AG08396 (cell line): ENCODE measurements at regions not wholly inside any gene's neighbourhood (a gene's known extent, or its start where the extent isn't known, plus 50 kb on each side); places are given as distances from the start of the nearest gene placed in this dataset.
"Not testable (repeated sequence)": the region's sequence is repeated elsewhere in the genome, so short reads cannot be mapped to it uniquely, and the experiment has no call there.

Experiments used
- DNase-seq: peaks from one replicate; pipeline ENCODE4 v3.0.0; 2012; ENCODE audit warnings: low spot score, mixed read lengths

DNA sequence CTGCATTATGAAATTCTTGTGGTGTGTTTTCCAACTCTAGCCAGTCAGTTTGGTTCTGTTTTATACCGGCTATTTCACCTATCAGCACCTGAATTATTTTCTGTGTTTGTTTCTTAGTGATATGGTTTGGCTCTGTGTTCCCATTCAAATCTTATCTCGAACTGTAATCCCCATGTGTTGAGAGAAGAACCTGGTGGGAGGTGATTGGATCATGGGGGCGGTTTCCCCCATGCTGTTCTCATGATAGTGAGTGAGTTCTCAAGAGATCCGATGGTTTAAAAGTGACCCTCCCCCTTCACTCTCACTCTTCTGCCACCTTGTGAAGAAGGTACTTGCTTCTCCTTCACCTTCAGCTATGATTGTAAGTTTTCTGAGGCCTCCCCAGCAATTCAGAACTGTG lies 1006.2 kb upstream of the FOXG1 start:
- not testable (repeated sequence) for DNase-seq

DNA sequence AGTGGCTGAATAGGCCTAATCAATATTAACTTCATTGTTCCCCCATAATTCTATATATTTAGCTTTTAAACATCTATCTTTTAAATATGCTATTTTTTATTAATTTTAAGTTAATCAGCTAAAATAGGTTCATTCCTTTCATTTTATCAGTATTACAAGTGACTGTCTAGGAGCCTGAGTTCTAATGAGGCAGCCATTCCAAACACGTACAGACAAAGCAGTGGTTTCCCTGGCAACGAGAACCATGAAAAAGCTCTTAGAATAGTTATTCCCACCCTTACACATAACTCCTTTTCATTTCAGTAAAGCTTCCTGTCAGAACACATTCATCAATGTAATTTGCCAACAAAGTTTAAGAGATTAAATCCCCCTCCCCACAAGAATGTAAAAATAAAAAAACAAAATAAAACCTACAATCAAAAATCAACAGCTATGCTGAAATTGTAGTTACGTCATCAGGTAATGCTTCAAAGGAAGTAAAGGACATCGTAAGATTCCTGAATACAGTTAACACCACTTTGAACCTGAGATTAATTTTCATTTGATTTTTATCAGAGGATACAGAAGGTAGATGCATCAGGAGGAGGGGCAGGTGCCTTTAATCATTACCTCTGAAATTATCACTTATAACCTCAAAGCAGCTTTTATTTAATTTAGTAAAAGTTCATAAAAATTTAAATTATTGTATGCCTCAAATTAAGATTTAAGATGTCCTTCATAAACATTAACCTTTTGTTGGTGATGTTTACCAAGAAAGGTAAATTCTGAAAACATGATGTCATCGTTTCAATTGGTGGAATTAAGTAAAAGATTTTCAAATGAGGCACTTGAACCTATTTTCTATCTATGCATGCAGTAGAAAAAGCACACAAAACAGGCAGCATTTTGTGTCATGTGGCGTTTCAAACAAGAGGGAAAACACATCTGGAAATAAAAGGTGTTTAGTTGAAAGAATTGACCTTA lies 967.2 kb upstream of the FOXG1 start:
- not testable (repeated sequence) for DNase-seq

DNA sequence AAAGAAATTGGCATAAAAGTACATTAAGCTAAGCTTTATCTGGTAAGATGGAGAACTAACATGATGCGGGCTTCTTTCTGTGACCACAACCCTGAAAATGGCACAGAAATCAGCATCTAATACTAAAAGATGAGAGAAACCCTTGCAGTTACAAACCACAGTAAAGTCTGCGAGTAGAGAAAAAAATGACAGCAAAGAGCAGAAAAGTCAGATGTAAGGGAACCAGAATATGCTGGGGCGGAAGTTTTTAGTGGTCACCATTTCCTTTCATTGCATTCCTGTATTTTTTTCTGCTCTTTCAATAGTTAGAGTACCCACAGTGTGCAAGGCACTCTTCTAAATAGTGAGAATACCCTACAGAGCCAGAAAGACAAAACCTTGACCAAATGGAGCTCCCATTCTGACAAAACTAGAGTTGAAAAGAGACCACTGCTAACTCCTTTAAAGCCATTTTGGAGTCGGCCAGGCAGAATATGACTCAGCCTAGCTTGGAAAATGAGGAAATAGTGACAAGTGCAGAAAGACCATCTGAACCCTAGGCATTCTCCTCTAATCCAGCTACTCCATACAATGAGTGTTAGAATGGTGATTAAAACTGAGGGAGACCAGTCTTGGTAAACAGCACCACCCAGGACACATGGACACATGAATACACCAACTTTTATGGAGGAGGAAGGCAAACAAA lies 948.7 kb upstream of the FOXG1 start:
- not testable (repeated sequence) for DNase-seq

DNA sequence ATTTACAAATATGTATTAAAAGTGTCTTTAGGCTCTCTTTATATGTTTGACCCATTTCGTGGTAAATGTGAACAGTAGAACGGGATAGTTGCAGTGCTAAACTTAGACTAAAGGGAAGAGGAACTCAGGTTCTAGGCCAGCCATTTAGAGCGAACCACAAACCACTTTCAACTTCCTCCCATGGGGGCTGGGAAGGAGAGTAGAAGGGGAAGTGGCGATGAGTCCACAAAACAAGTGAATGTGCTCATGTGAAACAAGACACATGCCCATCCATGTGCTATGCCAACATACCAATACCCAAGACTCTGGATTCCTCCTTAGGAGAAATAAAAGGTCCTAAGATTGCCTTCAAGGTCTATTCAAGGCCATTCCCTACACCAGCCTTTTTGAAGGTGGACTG lies 940.4 kb upstream of the FOXG1 start:
- DNase-seq: not testable (repeated sequence)

DNA sequence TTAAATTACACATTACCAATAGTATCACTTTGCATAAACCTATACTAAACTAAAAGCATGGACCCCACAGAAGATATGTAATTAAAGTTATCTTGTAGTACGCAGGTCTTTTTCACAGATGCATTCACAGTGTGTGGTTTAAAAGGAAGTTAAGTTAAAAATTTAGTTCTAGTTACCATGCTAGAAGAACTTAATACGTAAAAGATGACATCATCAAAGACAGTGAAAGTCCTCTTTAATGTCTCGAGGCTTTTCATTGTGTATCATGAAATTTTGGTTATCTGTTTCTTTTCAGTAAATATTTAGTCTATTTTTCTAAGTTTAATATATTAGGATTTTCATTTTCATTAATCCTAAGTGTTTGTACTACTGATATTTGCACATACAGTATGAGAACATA lies 934.6 kb upstream of the FOXG1 start:
- DNase-seq: not testable (repeated sequence)

DNA sequence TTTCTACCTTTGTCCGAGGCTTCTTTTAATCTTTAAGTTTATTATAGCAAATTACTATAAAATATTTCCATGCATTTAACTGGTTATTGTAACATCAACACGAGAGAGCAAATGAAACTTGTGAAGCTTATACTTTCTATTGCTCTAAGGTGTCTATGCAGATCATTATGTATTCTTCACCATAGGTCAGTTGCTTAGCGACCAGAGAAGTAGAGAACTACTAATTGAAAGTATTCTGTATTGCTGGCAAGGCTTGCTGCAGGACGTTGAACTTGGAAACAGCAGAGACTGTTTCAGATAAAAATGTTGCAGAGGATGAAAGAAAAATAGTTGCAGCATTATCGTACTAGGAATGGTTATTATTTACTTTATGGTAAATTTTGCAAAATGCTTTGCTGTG lies 933.6 kb upstream of the FOXG1 start:
- DNase-seq: not testable (repeated sequence)

DNA sequence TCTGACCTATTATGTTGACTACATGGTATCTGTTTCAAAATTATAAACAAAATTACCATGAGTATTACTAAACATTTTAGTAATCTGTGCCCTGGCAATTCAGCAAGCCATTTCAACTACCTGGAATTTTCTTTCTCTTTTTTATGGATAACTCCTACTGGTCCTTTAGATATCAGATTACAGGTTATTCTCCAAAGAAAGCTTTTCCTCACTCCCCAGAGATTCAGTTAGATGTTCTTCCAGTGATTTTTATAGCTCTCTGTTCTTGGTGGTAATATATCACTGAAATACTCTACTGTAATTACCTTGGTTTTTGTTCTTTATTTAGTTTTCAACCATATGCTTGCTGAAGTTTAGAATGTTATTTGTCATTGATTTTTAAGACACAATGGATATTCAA lies 930.2 kb upstream of the FOXG1 start:
- DNase-seq: no peak

DNA sequence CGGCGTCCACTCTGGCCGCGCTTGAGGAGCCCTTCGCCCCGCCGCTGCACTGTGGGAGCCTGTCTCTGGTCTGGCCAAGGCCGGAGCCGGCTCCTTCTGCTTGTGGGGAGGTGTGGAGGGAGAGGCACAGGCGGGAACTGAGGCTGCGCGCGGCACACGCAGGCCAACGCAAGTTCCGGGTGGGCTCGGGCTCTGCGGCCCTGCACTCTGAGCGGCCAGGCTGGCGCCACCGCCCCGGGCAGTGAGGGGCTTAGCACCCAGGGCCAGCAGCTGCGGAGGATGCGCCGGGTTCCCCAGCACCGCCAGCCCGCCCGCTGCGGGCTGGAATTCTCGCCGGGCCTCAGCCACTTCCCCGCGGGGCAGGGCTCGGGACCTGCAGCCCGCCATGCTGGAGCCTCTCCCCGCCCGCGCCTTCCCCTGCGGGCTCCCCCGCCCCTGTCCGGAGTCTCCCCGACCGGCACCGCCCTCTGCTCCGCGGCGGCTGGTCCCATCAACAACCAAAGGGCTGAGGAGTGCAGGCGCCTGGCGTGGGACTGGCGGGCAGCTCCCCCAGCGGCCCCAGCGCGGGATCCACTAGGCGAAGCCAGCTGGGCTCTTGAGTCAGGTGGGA lies 921.2 kb upstream of the FOXG1 start:
- DNase-seq: no peak

DNA sequence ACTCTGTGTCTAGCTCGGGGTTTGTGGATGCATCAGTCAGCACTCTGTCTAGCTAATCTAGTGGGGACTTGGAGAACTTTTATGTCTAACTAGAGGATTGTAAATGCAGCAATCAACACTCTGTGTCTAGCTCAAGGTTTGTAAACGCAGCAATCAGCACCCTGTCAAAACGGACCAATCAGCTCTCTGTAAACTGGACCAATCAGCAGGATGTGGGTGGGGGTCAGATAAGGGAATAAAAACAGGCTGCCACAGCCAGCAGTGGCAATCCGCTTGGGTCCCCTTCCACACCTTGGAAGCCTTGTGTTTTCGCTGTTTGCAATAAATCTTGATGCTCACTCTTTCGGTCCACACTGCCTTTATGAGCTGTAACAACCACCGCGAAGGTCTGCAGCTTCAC lies 920.7 kb upstream of the FOXG1 start:
- DNase-seq: no peak

DNA sequence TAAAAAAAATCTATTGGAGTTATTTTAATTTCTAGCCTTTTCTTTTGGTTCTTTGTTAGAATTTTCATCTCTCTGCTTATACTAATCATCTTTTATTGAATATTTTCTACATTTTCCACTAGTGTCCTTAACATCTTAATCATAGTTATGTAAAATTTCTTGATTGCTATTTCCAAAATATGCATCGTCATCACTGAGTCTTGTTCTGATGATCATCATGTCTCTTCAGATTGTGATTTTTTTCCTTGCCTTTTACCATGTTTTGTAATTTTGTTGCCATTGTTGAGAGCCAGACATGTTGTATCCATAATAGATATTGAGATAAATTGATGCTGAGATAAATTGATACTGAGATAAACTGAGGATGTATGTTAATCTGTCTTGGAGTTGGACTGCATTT lies 919.1 kb upstream of the FOXG1 start:
- DNase-seq: not testable (repeated sequence)

DNA sequence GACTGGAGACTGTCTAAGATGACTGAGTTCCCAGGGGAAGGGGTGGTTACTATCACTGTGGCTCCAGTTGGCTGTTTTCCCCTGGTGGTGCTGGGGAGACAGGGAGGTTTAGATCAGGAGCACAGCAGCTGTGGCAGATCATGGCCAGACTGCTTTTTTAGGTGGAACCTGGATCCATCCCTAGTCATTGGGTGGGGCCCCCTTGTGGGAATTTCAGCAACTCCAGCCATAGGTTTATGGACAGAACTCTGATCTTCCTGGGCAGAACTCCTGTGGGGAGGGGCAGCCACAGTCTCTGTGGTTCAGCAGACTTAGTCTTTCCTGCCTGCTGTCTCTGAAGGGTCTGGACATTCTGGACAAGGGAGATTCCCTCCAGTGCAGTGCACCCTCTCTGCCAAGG lies 917.4 kb upstream of the FOXG1 start:
- DNase-seq: not testable (repeated sequence)

DNA sequence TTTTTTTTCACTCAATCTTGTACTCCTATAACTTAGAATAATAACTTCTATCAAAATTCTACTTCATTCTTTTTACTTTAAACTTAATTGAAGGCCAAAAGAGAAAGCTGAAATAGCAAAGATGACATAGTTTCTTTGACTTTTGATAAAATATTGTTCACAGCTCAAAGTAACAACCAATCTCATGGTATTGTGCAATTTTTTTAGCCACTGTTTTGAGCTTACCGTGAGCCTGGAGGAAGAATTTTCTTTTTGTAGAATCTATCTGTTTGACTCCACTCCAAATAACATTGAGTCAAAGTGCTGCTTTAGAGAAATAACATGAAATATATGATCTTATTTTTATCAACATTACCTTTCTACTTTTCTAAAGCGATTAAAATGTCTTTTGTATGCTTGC lies 903.9 kb upstream of the FOXG1 start:
- DNase-seq: no peak

DNA sequence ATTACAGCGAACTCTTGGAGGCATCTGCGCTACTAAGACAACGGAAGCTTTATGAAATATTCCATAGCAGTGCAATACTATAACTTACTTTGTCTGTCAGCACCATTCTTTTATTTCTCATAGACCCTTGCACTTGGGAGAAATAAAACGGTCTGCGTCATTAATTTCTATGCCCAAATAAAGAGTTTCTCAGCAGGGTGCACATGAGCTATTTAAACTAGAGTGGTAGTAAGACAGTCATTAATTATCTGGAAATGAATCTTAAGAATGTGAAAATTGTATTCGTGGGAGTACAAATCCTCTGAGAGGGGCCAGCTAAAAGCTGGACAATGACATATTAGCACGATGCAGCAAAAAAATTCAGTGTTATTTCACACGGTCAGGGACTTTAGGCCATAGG lies 903.4 kb upstream of the FOXG1 start:
- DNase-seq: no peak

DNA sequence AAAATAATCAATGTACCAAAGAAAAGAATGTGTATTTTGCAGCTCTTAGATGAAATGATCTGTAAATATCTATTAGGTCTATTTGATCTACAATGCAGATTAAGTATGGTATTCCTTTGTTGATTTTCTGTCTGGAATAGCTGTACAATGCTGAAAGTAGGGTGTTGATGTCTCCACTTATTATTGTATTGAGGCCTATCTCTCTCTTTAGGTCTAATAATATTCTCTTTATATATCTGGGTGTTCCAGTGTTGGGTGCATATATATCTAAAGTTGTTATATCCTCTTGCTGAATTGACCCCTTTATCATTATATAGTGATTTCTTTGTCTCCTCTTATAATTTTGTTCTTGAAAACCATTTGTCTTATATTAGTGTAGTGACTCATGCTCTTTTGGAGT lies 885.5 kb upstream of the FOXG1 start:
- DNase-seq: no peak

DNA sequence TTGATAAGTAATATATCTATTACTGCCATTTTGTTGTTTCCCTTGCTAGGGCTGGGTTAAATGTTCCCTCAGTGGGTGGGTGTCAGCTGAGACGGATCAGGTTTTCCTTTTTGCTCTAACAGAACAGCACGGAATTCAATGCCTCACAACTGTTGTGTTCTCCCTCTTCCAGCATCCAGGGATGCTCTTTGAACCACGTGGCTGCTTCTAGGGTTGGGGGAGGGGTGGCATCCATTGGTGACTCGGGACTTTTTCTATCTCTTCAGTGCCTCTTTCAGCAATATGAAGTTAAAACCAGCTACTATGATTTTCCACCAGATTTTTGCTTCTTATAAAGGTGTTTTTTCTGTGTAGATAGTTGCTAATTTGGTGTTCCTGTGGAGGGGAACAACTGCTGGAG lies 884.9 kb upstream of the FOXG1 start:
- no peak for DNase-seq

DNA sequence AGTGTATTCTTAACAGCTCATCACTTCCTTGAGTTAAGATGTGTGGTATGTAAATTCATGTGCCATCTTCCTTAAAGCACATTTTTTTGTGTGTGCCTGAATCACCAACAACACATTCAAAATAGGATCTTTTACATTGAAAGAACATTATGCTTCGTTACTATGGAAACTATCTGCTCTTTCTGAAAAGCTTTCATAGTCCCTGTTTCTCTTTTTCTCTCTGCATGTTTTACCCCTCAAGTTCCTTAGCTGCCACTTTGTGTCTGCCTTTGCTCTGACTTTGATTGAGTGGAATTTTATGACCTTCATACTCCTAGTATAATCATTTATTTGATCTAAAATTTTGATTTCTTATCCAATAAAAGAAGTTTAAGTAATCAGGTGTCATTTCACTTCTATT lies 880.3 kb upstream of the FOXG1 start:
- DNase-seq: no peak

DNA sequence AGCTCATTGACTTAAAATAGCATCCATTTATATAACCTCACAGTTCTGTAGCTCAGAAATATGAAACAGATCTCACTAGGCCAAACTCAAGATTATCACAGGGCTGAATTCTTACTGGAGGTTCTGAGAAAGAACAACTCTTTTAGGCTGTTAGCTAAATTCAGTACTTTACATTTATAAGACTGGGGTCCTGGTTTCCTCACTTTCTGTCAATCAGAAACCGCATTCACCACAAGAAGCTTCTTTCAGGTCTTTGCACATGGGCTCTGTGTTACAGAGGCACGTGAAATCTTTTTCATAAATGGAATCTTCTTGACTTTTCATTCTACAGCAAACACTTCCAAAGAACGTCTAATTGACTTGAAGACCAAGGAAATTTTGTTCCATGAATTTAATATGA lies 876.3 kb upstream of the FOXG1 start:
- no peak for DNase-seq

DNA sequence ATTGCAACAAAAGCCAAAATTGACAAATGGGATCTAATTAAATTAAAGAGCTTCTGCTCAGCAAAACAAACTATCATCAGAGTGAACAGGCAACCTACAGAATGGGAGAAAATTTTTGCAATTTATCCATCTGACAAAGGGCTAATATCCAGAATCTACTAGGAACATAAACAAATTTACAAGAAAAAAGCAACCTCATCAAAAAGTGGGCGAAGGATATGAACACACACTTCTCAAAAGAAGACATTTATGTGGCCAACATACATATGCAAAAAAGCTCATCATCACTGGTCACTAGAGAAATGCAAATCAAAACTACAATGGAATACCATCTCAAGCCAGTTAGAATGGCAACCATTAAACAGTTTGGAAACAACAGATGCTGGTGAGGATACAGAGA lies 858.1 kb upstream of the FOXG1 start:
- DNase-seq: not testable (repeated sequence)

DNA sequence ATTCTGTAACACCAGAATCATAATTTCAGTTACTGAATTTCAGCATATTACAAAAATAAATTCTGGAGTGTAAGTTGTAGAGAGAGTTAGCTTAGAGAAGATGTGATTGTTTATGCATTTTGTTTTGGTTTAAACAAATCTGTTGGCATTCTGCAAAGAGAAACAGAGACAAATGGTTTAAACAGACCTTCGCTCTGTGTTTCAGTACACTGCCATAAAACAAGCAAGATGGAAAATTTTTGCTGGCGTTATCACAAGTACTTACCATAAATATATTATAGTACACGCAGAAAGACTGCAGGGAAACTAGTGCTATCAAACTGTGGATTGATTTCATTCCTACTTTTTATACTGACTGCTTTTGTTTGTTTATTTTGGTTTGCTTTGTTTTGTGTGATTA lies 850.3 kb upstream of the FOXG1 start:
- no peak for DNase-seq

DNA sequence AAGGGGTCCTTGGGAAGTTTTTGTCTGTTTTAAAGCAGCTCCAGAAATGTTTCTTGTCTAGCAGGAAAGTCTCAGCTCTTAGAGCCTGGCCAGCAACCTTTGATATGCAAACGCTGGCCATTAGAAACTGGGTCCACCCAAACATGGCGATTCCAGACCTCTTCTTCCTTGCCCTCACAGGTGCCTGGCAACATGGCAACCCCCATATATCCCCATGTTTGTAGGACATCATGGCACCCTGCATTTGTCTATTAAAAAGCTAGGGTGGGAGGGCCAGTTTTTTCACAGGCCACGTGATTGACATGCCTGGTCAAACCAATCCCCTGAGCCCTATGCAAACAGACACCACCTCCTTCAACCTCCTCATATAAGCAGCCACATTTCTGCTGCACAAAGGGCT lies 848.7 kb upstream of the FOXG1 start:
- no peak for DNase-seq

DNA sequence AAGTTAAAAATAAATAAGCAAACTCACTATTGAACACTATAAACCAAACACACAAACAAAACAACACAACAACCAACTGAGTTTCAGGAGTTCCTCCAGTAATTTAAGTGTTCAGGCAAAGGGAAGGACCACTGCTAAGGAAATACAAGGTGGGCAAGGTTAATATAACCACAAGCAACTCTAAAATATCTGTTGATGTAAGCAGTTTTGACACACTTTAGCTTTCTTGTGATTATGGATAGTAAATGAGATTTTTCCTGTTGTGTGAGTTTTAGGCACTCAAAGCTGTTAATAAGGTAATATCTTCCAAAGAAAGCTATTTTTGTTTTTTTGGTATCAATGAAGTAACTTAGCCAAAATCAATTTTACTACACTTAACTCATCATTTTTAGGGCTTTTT lies 839.1 kb upstream of the FOXG1 start:
- no peak for DNase-seq

DNA sequence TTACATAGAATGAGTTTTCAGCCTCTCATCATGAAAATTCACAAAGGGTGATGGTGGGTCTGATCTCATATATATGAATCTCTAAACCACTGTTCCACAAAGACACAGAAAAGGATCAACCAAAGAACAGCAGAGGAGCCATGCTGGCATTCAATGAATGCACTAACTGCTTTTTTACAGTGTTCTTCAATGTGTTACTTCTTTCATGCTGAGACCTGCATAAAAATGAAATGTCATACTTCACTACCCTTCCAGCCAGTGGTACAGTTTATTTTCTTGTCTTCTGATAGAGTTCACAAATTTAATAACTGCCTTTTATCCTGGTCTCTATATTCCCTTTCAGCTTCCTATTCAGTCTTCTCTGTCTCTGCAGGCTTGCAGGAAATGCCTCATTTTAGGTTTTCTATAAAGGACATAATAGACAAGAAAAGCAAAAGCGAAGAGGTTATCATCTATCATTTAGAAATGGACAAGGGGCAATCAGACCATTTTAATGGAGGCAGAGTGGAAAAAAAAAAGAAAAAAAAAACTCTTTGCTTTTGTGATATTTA lies 836.7 kb upstream of the FOXG1 start:
- no peak for DNase-seq

DNA sequence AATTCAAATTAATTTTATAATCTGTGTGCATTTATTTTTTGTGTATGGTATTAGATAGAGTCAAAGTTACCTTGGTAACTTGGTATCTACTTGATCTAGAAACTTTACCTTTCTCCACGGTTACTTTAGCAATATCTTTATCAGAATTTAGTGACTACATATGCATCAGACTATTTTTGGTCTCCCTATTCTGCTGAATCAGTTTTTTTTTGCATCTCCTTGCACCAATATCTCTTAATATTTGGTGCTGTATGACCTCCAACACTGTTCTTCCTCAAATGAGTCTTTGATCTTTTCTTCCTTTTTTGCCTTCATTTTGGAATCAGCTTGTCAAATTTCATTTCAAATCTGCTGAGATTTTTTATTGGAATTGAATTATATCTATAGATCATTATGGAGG lies 828.2 kb upstream of the FOXG1 start:
- no peak for DNase-seq
